Fibroblast of lung (primary cell): ENCODE measurements at regions not wholly inside any gene's neighbourhood (a gene's known extent, or its start where the extent isn't known, plus 50 kb on each side); places are given as distances from the start of the nearest gene placed in this dataset.

ENCODE experiments used
- DNase-seq, 2 donors: peaks; one replicate each; pipeline versions ENCODE4 v3.0.0 to v3.0.0-alpha.2; 2010; ENCODE audit warnings: low read depth in 2 of 2
- H2AFZ ChIP-seq: 2 replicates; pipeline ENCODE4 v1.5.1; 2012; ENCODE audit warnings: low read length, control low read depth, inconsistent platforms
- H3K27ac ChIP-seq: 2 replicates; pipeline ENCODE4 v1.5.1; 2011; ENCODE audit warnings: low read length, control low read depth; ENCODE audit not compliant: insufficient read depth
- H3K27me3 ChIP-seq: 2 replicates; pipeline ENCODE4 v1.5.1; 2011; ENCODE audit warnings: mild to moderate bottlenecking, low read length; ENCODE audit not compliant: control insufficient read depth, insufficient read depth
- H3K36me3 ChIP-seq: 2 replicates; pipeline ENCODE4 v1.5.1; 2011; ENCODE audit warnings: low read length; ENCODE audit not compliant: control insufficient read depth, insufficient read depth
- H3K4me1 ChIP-seq: 2 replicates; pipeline ENCODE4 v1.5.1; 2011; ENCODE audit warnings: low read length; ENCODE audit not compliant: control insufficient read depth, insufficient read depth; ENCODE audit errors: extremely low read depth
- H3K4me2 ChIP-seq: 2 replicates; pipeline ENCODE4 v1.5.1; 2011; ENCODE audit warnings: low read length, control low read depth; ENCODE audit not compliant: insufficient read depth; ENCODE audit errors: extremely low read depth
- H3K4me3 ChIP-seq, 4 experiments: fragments of 200-600 bp in 1 of 4; sonication (generic) in 1 of 4; replicated peaks in 1 of 4; 2 replicates each; pipeline ENCODE4 v1.5.1; 2011 to 2016; ENCODE audit warnings: low read length in 4 of 4, low read depth in 3 of 4, mild to moderate bottlenecking in 3 of 4, control low read depth in 2 of 4, inconsistent platforms in 1 of 4, mixed read lengths in 1 of 4; ENCODE audit not compliant: insufficient read depth in 1 of 4; ENCODE audit errors: control extremely low read depth in 1 of 4
- H3K79me2 ChIP-seq: 2 replicates; pipeline ENCODE4 v1.5.1; 2012; ENCODE audit warnings: mild to moderate bottlenecking, low read length, inconsistent platforms; ENCODE audit not compliant: control insufficient read depth, insufficient read depth
- H3K9ac ChIP-seq: 2 replicates; pipeline ENCODE4 v1.5.1; 2011; ENCODE audit warnings: mild to moderate bottlenecking, low read length, control low read depth; ENCODE audit not compliant: insufficient read depth
- H3K9me3 ChIP-seq: 2 replicates; pipeline ENCODE4 v1.5.1; 2012; ENCODE audit warnings: low read depth, low read length; ENCODE audit not compliant: control insufficient read depth, insufficient read depth
- H4K20me1 ChIP-seq: 2 replicates; pipeline ENCODE4 v1.5.1; 2011; ENCODE audit warnings: low read length; ENCODE audit not compliant: control insufficient read depth, insufficient read depth; ENCODE audit errors: extremely low read depth
- CTCF ChIP-seq, 2 donors: IDR thresholded peaks in 1 of 2; conservative IDR thresholded peaks in 1 of 2; 1 replicate in 1 of 2; 2 replicates in 1 of 2; pipeline ENCODE4 v1.5.1; 2011 to 2012; ENCODE audit warnings: low read length in 2 of 2, control low read depth in 1 of 2, inconsistent platforms in 1 of 2, low read depth in 1 of 2, mild to moderate bottlenecking in 1 of 2
- EZH2 ChIP-seq: IDR thresholded peaks from 2 replicates; pipeline ENCODE4 v1.5.1; 2012; ENCODE audit warnings: low read length, control low read depth, mild to moderate bottlenecking; ENCODE audit errors: missing control alignments

- TF ChIP-seq EZH2: no peak
- no peak for TF ChIP-seq CTCF (conservative IDR thresholded peaks at IDR 0.05 in 1 of 2, IDR thresholded peaks at IDR 0.05 in 1 of 2; ENCODE audit: low read depth in 1 of 2, low read length in 2 of 2)
- Histone ChIP-seq H3K4me3 (no peak overlapping the region), H3K9me3 (no peaks in the 10 kb centered on the region), H3K4me1 (no peaks in the 10 kb centered on the region), H3K27ac (no peak overlapping the region), H3K27me3 (no peaks in the 10 kb centered on the region), H3K9ac (no peak overlapping the region), H3K4me2 (no peak overlapping the region), H3K79me2 (no peaks in the 10 kb centered on the region), H4K20me1 (no peaks in the 10 kb centered on the region), H3K36me3 (no peaks in the 10 kb centered on the region), H2AFZ (no peak overlapping the region)
- DNase-seq: no peak
Observed at GRCh38 chr11:81853791-81854190, 879.9 kb downstream of the FAM181B start.

GRCh38 chr11:81852896-81853295 lies 880.8 kb downstream of the FAM181B start:
- no peaks in the 10 kb centered on the region for H3K27me3 ChIP-seq
- no peaks in the 10 kb centered on the region for H3K4me1 ChIP-seq
- no peaks in the 10 kb centered on the region for H3K79me2 ChIP-seq
- no peak for DNase-seq
- no peaks in the 10 kb centered on the region for H4K20me1 ChIP-seq
- no peaks in the 10 kb centered on the region for H3K36me3 ChIP-seq
- no peak overlapping the region for H3K4me3 ChIP-seq
- no peak for TF ChIP-seq CTCF (conservative IDR thresholded peaks at IDR 0.05 in 1 of 2, IDR thresholded peaks at IDR 0.05 in 1 of 2; ENCODE audit: low read depth in 1 of 2, low read length in 2 of 2)
- TF ChIP-seq EZH2: no peak
- no peak overlapping the region for H3K27ac ChIP-seq
- no peak overlapping the region for H3K4me2 ChIP-seq
- no peak overlapping the region for H2AFZ ChIP-seq
- no peak overlapping the region for H3K9ac ChIP-seq
- H3K9me3 ChIP-seq: no peaks in the 10 kb centered on the region

- Histone ChIP-seq H4K20me1 (no peaks in the 10 kb centered on the region), H2AFZ (no peak overlapping the region), H3K4me1 (no peaks in the 10 kb centered on the region), H3K9ac (no peak overlapping the region), H3K4me2 (no peak overlapping the region), H3K4me3 (no peak overlapping the region), H3K9me3 (no peaks in the 10 kb centered on the region), H3K79me2 (no peaks in the 10 kb centered on the region), H3K27me3 (no peaks in the 10 kb centered on the region), H3K27ac (no peak overlapping the region), H3K36me3 (no peaks in the 10 kb centered on the region)
- peak in 1 of 2 donors; percentile 83 for DNase-seq
- TF ChIP-seq EZH2: no peak
- no peak for TF ChIP-seq CTCF (conservative IDR thresholded peaks at IDR 0.05 in 1 of 2, IDR thresholded peaks at IDR 0.05 in 1 of 2; ENCODE audit: low read depth in 1 of 2, low read length in 2 of 2)
Observed at GRCh38 chr11:81840380-81840779, 893.3 kb downstream of the FAM181B start.
